PC-9 (cell line): ENCODE measurements at regions not wholly inside any gene's neighbourhood (a gene's known extent, or its start where the extent isn't known, plus 50 kb on each side); places are given as distances from the start of the nearest gene placed in this dataset.

Experiments
- BruUV-seq: library from RNA; stranded (reverse); fragments of 400-500 nt; replicated peaks from 2 replicates; lab custom pipeline; 2021; lab: Mats Ljungman, UMichigan
- CTCF ChIA-PET: fragments of 300-600 bp; sonication (Branson Sonifier 250); formaldehyde crosslinking; loops from one replicate; lab custom pipeline; 2022; ENCODE audit warnings: antibody characterized with exemption; lab: Charles Lee
- POLR2A ChIA-PET: fragments of 300-600 bp; sonication (Branson Sonifier 250); formaldehyde crosslinking; loops from one replicate; lab custom pipeline; 2022; ENCODE audit warnings: antibody characterized with exemption; ENCODE audit not compliant: unreplicated experiment; lab: Charles Lee
- DNase-seq, 2 experiments: peaks; one replicate each; pipeline versions ENCODE4 v3.0.0 to v3.0.0-alpha.2; 2015 to 2022; ENCODE audit warnings: mixed read lengths in 1 of 2
- H2AFZ ChIP-seq: fragments of 200-600 bp; sonication (generic); 2 replicates; pipeline ENCODE4 v1.8.1; 2017; ENCODE audit warnings: antibody characterized with exemption
- H3F3A ChIP-seq: fragments of 200-600 bp; sonication (generic); 2 replicates; pipeline ENCODE4 v1.8.1; 2017; ENCODE audit warnings: antibody characterized with exemption, mild to moderate bottlenecking, low read depth; ENCODE audit not compliant: insufficient read depth
- H3K27ac ChIP-seq: fragments of 200-600 bp; sonication (generic); 2 replicates; pipeline ENCODE4 v1.6.1; 2016; ENCODE audit warnings: mixed run types
- H3K27me3 ChIP-seq: fragments of 200-600 bp; sonication (generic); 2 replicates; pipeline ENCODE4 v1.6.1; 2016; ENCODE audit warnings: low read depth, mixed run types; ENCODE audit not compliant: insufficient read depth
- H3K36me3 ChIP-seq: fragments of 200-600 bp; sonication (generic); 2 replicates; pipeline ENCODE4 v1.6.1; 2016; ENCODE audit warnings: low read depth, mixed run types
- H3K4me1 ChIP-seq: fragments of 200-600 bp; sonication (generic); replicated peaks from 2 replicates; pipeline ENCODE4 v1.6.1; 2016; ENCODE audit warnings: mixed run types; ENCODE audit not compliant: insufficient read depth
- H3K4me2 ChIP-seq: fragments of 200-600 bp; sonication (generic); 2 replicates; pipeline ENCODE4 v1.6.1; 2017; ENCODE audit warnings: mixed run types
- H3K4me3 ChIP-seq: fragments of 200-600 bp; sonication (generic); 2 replicates; pipeline ENCODE4 v1.6.1; 2016; ENCODE audit warnings: mixed run types
- H3K79me2 ChIP-seq: fragments of 200-600 bp; sonication (generic); 2 replicates; pipeline ENCODE4 v1.6.1; 2017; ENCODE audit warnings: low read depth, mixed run types
- H3K9me2 ChIP-seq: fragments of 200-600 bp; sonication (generic); 2 replicates; pipeline ENCODE4 v1.8.1; 2017; ENCODE audit warnings: mild to moderate bottlenecking; ENCODE audit not compliant: insufficient read depth
- H3K9me3 ChIP-seq: fragments of 200-600 bp; sonication (generic); 2 replicates; pipeline ENCODE4 v1.8.1; 2016; ENCODE audit warnings: low read depth; ENCODE audit not compliant: insufficient read depth
- H4K20me1 ChIP-seq: fragments of 200-600 bp; sonication (generic); 2 replicates; pipeline ENCODE4 v1.8.1; 2017; ENCODE audit not compliant: insufficient read depth
- CTCF ChIP-seq: fragments of 200-600 bp; sonication (generic); conservative IDR thresholded peaks from 2 replicates; pipeline ENCODE4 v1.6.1; 2017; ENCODE audit warnings: mixed run types, antibody characterized with exemption, mild to moderate bottlenecking, moderate library complexity
- EZH2 ChIP-seq: fragments of 200-600 bp; sonication (generic); IDR thresholded peaks from 2 replicates; pipeline ENCODE4 v1.8.0; 2017; ENCODE audit warnings: antibody characterized with exemption, low read depth
- intact Hi-C: fragments of 100-400 bp; cut with micrococcal nuclease; formaldehyde crosslinking; loops from one replicate; pipeline ENCODE4 v1.10.0; 2022; ENCODE audit not compliant: unreplicated experiment

DNA sequence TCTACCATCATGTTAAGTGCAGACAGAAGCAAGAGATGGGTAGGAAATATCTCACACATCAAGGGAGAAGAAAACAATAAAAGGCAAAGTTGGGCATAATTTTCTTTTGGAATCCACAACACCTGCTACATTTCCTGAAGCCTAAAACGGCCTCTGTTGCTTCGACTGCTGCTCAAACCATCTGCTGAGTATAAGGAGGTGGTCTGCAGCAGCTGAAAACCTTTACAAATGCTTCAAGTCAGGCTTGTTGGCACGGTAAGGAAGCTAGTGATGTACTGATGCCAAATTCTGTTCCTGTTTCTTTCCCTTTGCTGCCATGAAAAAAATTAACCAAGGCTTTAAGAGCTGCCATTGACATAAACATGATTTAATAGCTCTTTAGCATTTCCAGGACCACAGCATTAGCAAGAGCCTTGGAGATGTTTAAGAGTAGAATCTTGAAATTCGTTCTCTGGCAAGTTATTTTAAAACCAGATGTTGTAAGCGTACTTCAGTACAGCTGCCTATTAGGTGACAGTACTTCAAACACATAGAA, 75.6 kb downstream of the DMRTA1 start:
- no peaks in the 10 kb centered on the region for H3K36me3 ChIP-seq
- no peak overlapping the region for H3K4me3 ChIP-seq
- H3K79me2 ChIP-seq: no peaks in the 10 kb centered on the region
- no peaks in the 10 kb centered on the region for H3K27me3 ChIP-seq
- ChIA-PET CTCF (no interaction called here), POLR2A (no interaction called here)
- H3K27ac ChIP-seq: no peak overlapping the region
- no peaks in the 10 kb centered on the region for H3K4me1 ChIP-seq
- no peaks in the 10 kb centered on the region for H3K9me3 ChIP-seq
- no peaks in the 10 kb centered on the region for H4K20me1 ChIP-seq
- BruUV-seq: no TSS peak
- H3F3A ChIP-seq: no peaks in the 10 kb centered on the region
- intact Hi-C loops: no loop called here
- DNase-seq: no peak
- H2AFZ ChIP-seq: no peak overlapping the region
- TF ChIP-seq EZH2 (no peak), CTCF (no peak)
- no peak overlapping the region for H3K4me2 ChIP-seq
- no peaks in the 10 kb centered on the region for H3K9me2 ChIP-seq

DNA sequence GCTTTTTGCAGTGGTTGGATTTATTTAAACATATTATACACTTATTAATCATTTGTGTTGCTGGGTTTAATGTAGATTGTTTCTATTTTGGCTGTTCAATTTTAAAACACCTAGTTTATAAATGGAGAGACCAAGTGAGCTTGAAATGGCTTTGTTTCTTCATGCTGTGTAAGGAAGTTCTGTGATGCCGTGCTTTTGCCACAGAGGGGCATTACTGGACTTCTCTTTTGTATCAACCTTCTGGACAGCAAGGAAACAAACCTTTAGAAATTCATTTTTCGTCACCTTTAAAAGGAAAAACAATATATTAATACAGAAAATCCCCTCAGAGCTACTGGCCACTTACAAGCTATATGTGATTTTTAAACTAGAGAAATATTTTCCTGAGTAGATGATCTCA, 81.9 kb downstream of the DMRTA1 start:
- no peaks in the 10 kb centered on the region for H3K4me1 ChIP-seq
- H3K4me2 ChIP-seq: no peak overlapping the region
- H4K20me1 ChIP-seq: no peaks in the 10 kb centered on the region
- H3K27me3 ChIP-seq: no peaks in the 10 kb centered on the region
- no peaks in the 10 kb centered on the region for H3K9me3 ChIP-seq
- H3K79me2 ChIP-seq: no peaks in the 10 kb centered on the region
- no peak for TF ChIP-seq CTCF
- no peak for TF ChIP-seq EZH2
- DNase-seq: no peak
- ChIA-PET POLR2A (no interaction called here), CTCF (no interaction called here)
- BruUV-seq: no TSS peak
- no peaks in the 10 kb centered on the region for H3K9me2 ChIP-seq
- no peaks in the 10 kb centered on the region for H3K36me3 ChIP-seq
- no peaks in the 10 kb centered on the region for H3F3A ChIP-seq
- H2AFZ ChIP-seq: no peak overlapping the region
- intact Hi-C loops: no loop called here
- H3K27ac ChIP-seq: no peak overlapping the region
- no peak overlapping the region for H3K4me3 ChIP-seq

- Histone ChIP-seq H3K4me3 (no peak overlapping the region), H3K9me3 (no peaks in the 10 kb centered on the region), H3K79me2 (no peaks in the 10 kb centered on the region), H3K27ac (no peak overlapping the region), H3K9me2 (no peaks in the 10 kb centered on the region), H3K4me1 (no peaks in the 10 kb centered on the region), H3K36me3 (no peaks in the 10 kb centered on the region), H3F3A (no peaks in the 10 kb centered on the region), H3K27me3 (no peaks in the 10 kb centered on the region), H2AFZ (no peak overlapping the region), H3K4me2 (no peak overlapping the region), H4K20me1 (no peaks in the 10 kb centered on the region)
- TF ChIP-seq EZH2 (no peak), CTCF (no peak)
- no TSS peak for BruUV-seq
- ChIA-PET POLR2A (no interaction called here), CTCF (no interaction called here)
- intact Hi-C loops: no loop called here
- peak in 1 of 2 experiments; percentile 44 for DNase-seq
These were observed 83.0 kb downstream of the DMRTA1 start for GRCh38 chr9:22529426-22530199.
